PC-9 (cell line): ENCODE measurements at regions not wholly inside any gene's neighbourhood (a gene's known extent, or its start where the extent isn't known, plus 50 kb on each side); places are given as distances from the start of the nearest gene placed in this dataset.

ENCODE experiments used
- BruUV-seq: library from RNA; stranded (reverse); fragments of 400-500 nt; replicated peaks from 2 replicates; lab custom pipeline; 2021; lab: Mats Ljungman, UMichigan
- CTCF ChIA-PET: fragments of 300-600 bp; sonication (Branson Sonifier 250); formaldehyde crosslinking; loops from one replicate; lab custom pipeline; 2022; ENCODE audit warnings: antibody characterized with exemption; lab: Charles Lee
- POLR2A ChIA-PET: fragments of 300-600 bp; sonication (Branson Sonifier 250); formaldehyde crosslinking; loops from one replicate; lab custom pipeline; 2022; ENCODE audit warnings: antibody characterized with exemption; ENCODE audit not compliant: unreplicated experiment; lab: Charles Lee
- DNase-seq, 2 experiments: peaks; one replicate each; pipeline versions ENCODE4 v3.0.0 to v3.0.0-alpha.2; 2015 to 2022; ENCODE audit warnings: mixed read lengths in 1 of 2
- H2AFZ ChIP-seq: fragments of 200-600 bp; sonication (generic); 2 replicates; pipeline ENCODE4 v1.8.1; 2017; ENCODE audit warnings: antibody characterized with exemption
- H3F3A ChIP-seq: fragments of 200-600 bp; sonication (generic); 2 replicates; pipeline ENCODE4 v1.8.1; 2017; ENCODE audit warnings: antibody characterized with exemption, mild to moderate bottlenecking, low read depth; ENCODE audit not compliant: insufficient read depth
- H3K27ac ChIP-seq: fragments of 200-600 bp; sonication (generic); 2 replicates; pipeline ENCODE4 v1.6.1; 2016; ENCODE audit warnings: mixed run types
- H3K27me3 ChIP-seq: fragments of 200-600 bp; sonication (generic); 2 replicates; pipeline ENCODE4 v1.6.1; 2016; ENCODE audit warnings: low read depth, mixed run types; ENCODE audit not compliant: insufficient read depth
- H3K36me3 ChIP-seq: fragments of 200-600 bp; sonication (generic); 2 replicates; pipeline ENCODE4 v1.6.1; 2016; ENCODE audit warnings: low read depth, mixed run types
- H3K4me1 ChIP-seq: fragments of 200-600 bp; sonication (generic); replicated peaks from 2 replicates; pipeline ENCODE4 v1.6.1; 2016; ENCODE audit warnings: mixed run types; ENCODE audit not compliant: insufficient read depth
- H3K4me2 ChIP-seq: fragments of 200-600 bp; sonication (generic); 2 replicates; pipeline ENCODE4 v1.6.1; 2017; ENCODE audit warnings: mixed run types
- H3K4me3 ChIP-seq: fragments of 200-600 bp; sonication (generic); 2 replicates; pipeline ENCODE4 v1.6.1; 2016; ENCODE audit warnings: mixed run types
- H3K79me2 ChIP-seq: fragments of 200-600 bp; sonication (generic); 2 replicates; pipeline ENCODE4 v1.6.1; 2017; ENCODE audit warnings: low read depth, mixed run types
- H3K9me2 ChIP-seq: fragments of 200-600 bp; sonication (generic); 2 replicates; pipeline ENCODE4 v1.8.1; 2017; ENCODE audit warnings: mild to moderate bottlenecking; ENCODE audit not compliant: insufficient read depth
- H3K9me3 ChIP-seq: fragments of 200-600 bp; sonication (generic); 2 replicates; pipeline ENCODE4 v1.8.1; 2016; ENCODE audit warnings: low read depth; ENCODE audit not compliant: insufficient read depth
- H4K20me1 ChIP-seq: fragments of 200-600 bp; sonication (generic); 2 replicates; pipeline ENCODE4 v1.8.1; 2017; ENCODE audit not compliant: insufficient read depth
- CTCF ChIP-seq: fragments of 200-600 bp; sonication (generic); conservative IDR thresholded peaks from 2 replicates; pipeline ENCODE4 v1.6.1; 2017; ENCODE audit warnings: mixed run types, antibody characterized with exemption, mild to moderate bottlenecking, moderate library complexity
- EZH2 ChIP-seq: fragments of 200-600 bp; sonication (generic); IDR thresholded peaks from 2 replicates; pipeline ENCODE4 v1.8.0; 2017; ENCODE audit warnings: antibody characterized with exemption, low read depth
- intact Hi-C: fragments of 100-400 bp; cut with micrococcal nuclease; formaldehyde crosslinking; loops from one replicate; pipeline ENCODE4 v1.10.0; 2022; ENCODE audit not compliant: unreplicated experiment

- H3K4me3 ChIP-seq, result no peak overlapping the region
- BruUV-seq, result no TSS peak
- no peaks in the 10 kb centered on the region for H3K9me2 ChIP-seq
- H3K9me3 ChIP-seq, result no peaks in the 10 kb centered on the region
- TF ChIP-seq EZH2 (no peak), CTCF (no peak)
- no peaks in the 10 kb centered on the region for H3F3A ChIP-seq
- no peak overlapping the region for H2AFZ ChIP-seq
- no peaks in the 10 kb centered on the region for H3K36me3 ChIP-seq
- no peaks in the 10 kb centered on the region for H4K20me1 ChIP-seq
- H3K4me1 ChIP-seq, result no peaks in the 10 kb centered on the region
- no peaks in the 10 kb centered on the region for H3K79me2 ChIP-seq
- H3K4me2 ChIP-seq, result no peak overlapping the region
- H3K27me3 ChIP-seq, result no peaks in the 10 kb centered on the region
- DNase-seq, result no peak
- intact Hi-C loops, result no loop called here
- no peak overlapping the region for H3K27ac ChIP-seq
- ChIA-PET POLR2A (no interaction called here), CTCF (no interaction called here)
Measured at GRCh38 chrX:25819879-25820278, 318.3 kb upstream of the MAGEB18 start.

GRCh38 chrX:25851141-25851540 is 287.0 kb upstream of the MAGEB18 start:
- no peak overlapping the region for H3K4me3 ChIP-seq
- ChIA-PET POLR2A (no interaction called here), CTCF (no interaction called here)
- no peak for DNase-seq
- intact Hi-C loops, result no loop called here
- H3K36me3 ChIP-seq, result no peaks in the 10 kb centered on the region
- H4K20me1 ChIP-seq, result no peaks in the 10 kb centered on the region
- H3K4me2 ChIP-seq, result no peak overlapping the region
- H3K79me2 ChIP-seq, result no peaks in the 10 kb centered on the region
- BruUV-seq, result no TSS peak
- TF ChIP-seq EZH2, result no peak
- no peak for TF ChIP-seq CTCF
- H3K9me2 ChIP-seq, result no peaks in the 10 kb centered on the region
- no peaks in the 10 kb centered on the region for H3K4me1 ChIP-seq
- H3K27me3 ChIP-seq, result no peaks in the 10 kb centered on the region
- H3K27ac ChIP-seq, result no peak overlapping the region
- no peak overlapping the region for H2AFZ ChIP-seq
- H3K9me3 ChIP-seq, result no peaks in the 10 kb centered on the region
- H3F3A ChIP-seq, result no peaks in the 10 kb centered on the region

- Histone ChIP-seq H3K4me1 (no peaks in the 10 kb centered on the region), H3K27ac (no peak overlapping the region), H3K4me2 (no peak overlapping the region), H3F3A (no peaks in the 10 kb centered on the region), H3K79me2 (no peaks in the 10 kb centered on the region), H3K9me2 (no peaks in the 10 kb centered on the region), H3K4me3 (no peak overlapping the region), H3K36me3 (no peaks in the 10 kb centered on the region), H2AFZ (no peak overlapping the region), H4K20me1 (no peaks in the 10 kb centered on the region), H3K27me3 (no peaks in the 10 kb centered on the region), H3K9me3 (no peaks in the 10 kb centered on the region)
- intact Hi-C loops, result no loop called here
- CTCF ChIA-PET, result no interaction called here
- TF ChIP-seq CTCF (no peak), EZH2 (no peak)
- BruUV-seq, result no TSS peak
- POLR2A ChIA-PET, result no interaction called here
- DNase-seq, result no peak
Measured at GRCh38 chrX:25853002-25853479, 285.1 kb upstream of the MAGEB18 start.
